ENCODE measurements at regions not wholly inside any gene's neighbourhood (a gene's known extent, or its start where the extent isn't known, plus 50 kb on each side); places are given as distances from the start of the nearest gene placed in this dataset.

- TF ChIP-seq, protein P1, sequence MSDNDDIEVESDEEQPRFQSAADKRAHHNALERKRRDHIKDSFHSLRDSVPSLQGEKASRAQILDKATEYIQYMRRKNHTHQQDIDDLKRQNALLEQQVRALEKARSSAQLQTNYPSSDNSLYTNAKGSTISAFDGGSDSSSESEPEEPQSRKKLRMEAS (IDR thresholded peaks at IDR 0.05; ENCODE audit: insufficient read depth, insufficient read length), result no peak
- no peak for TF ChIP-seq GATA2 (IDR thresholded peaks at IDR 0.05; ENCODE audit: insufficient read depth, insufficient read length, low read depth, low read length)
- TF ChIP-seq, protein P2, sequence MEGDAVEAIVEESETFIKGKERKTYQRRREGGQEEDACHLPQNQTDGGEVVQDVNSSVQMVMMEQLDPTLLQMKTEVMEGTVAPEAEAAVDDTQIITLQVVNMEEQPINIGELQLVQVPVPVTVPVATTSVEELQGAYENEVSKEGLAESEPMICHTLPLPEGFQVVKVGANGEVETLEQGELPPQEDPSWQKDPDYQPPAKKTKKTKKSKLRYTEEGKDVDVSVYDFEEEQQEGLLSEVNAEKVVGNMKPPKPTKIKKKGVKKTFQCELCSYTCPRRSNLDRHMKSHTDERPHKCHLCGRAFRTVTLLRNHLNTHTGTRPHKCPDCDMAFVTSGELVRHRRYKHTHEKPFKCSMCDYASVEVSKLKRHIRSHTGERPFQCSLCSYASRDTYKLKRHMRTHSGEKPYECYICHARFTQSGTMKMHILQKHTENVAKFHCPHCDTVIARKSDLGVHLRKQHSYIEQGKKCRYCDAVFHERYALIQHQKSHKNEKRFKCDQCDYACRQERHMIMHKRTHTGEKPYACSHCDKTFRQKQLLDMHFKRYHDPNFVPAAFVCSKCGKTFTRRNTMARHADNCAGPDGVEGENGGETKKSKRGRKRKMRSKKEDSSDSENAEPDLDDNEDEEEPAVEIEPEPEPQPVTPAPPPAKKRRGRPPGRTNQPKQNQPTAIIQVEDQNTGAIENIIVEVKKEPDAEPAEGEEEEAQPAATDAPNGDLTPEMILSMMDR (IDR thresholded peaks at IDR 0.05; ENCODE audit: extremely low read depth in 1 of 2, insufficient read depth in 1 of 2, low read depth in 1 of 2, low read length in 2 of 2), result no peak
- TF ChIP-seq FOS (IDR thresholded peaks at IDR 0.05; ENCODE audit: borderline replicate concordance, insufficient read depth, low read length), result no peak
- TF ChIP-seq MYC (IDR thresholded peaks at IDR 0.05; ENCODE audit: low read depth, low read length), result no peak
- TF ChIP-seq EZH2 (IDR thresholded peaks at IDR 0.05; ENCODE audit: borderline replicate concordance, low read depth, low read length, severe bottlenecking), result no peak
- no peak for TF ChIP-seq POLR2A (IDR thresholded peaks at IDR 0.05; ENCODE audit: low read depth, low read length)
- no peak for TF ChIP-seq POLR2AphosphoS5 (IDR thresholded peaks at IDR 0.05; ENCODE audit: insufficient read depth, low read depth, low read length)
- TF ChIP-seq JUN (IDR thresholded peaks at IDR 0.05; ENCODE audit: borderline replicate concordance, insufficient read depth, insufficient read length, low read depth), result no peak
- intact Hi-C loops (cut with micrococcal nuclease), result no loop called here
- Histone ChIP-seq H3K9me3 (replicated peaks; ENCODE audit: control insufficient read depth, insufficient read depth, low read length) (no peaks in the 10 kb centered on the region), H3K4me2 (ENCODE audit: insufficient read depth, low read length) (no peak overlapping the region), H3K27ac (ENCODE audit: insufficient read depth, low read depth, low read length) (no peak overlapping the region), H3K9me1 (replicated peaks; ENCODE audit: control insufficient read depth, extremely low read depth, insufficient read depth, low read length) (no peaks in the 10 kb centered on the region), H3K4me3 (replicated peaks in 1 of 3; ENCODE audit: insufficient read depth in 1 of 3, low read depth in 1 of 3, low read length in 3 of 3) (no peak overlapping the region), H3K79me2 (ENCODE audit: control insufficient read depth, insufficient read depth, low read length) (no peaks in the 10 kb centered on the region), H3K27me3 (ENCODE audit: control insufficient read depth in 2 of 2, insufficient read depth in 2 of 2, low read length in 2 of 2) (no peaks in the 10 kb centered on the region), H3K4me1 (ENCODE audit: control insufficient read depth, extremely low read depth, insufficient read depth, low read length) (no peaks in the 10 kb centered on the region), H3K9ac (replicated peaks; ENCODE audit: extremely low read depth, insufficient read depth, low read length) (no peak overlapping the region), H3K36me3 (ENCODE audit: control insufficient read depth in 2 of 2, extremely low read depth in 1 of 2, insufficient read depth in 2 of 2, low read length in 2 of 2) (no peaks in the 10 kb centered on the region), H4K20me1 (replicated peaks; ENCODE audit: control insufficient read depth, extremely low read depth, insufficient read depth, low read length) (no peaks in the 10 kb centered on the region), H2AFZ (ENCODE audit: low read depth, low read length) (no peak overlapping the region)
- CTCF ChIA-PET, result interaction anchor here (1.0 kb wide), 1 partner anchor 24 kb away, joined by 3 read pairs; no protein-coding TSS in a partner anchor
- dilution Hi-C loops (cut with MboI; ENCODE audit: extremely low pct_ligation_motif_present, low sequenced_read_pairs), result no loop called here
- POLR2A ChIA-PET, result no interaction called here
- BruUV-seq (replicated peaks), result no TSS peak
- FAIRE-seq, result no peak
- DNase-seq (ENCODE audit: low read depth, low spot score), result no peak
Measured at GRCh38 chr11:29627541-29627940, 389.3 kb downstream of the KCNA4 start.
